ENCODE measurements at regions not wholly inside any gene's neighbourhood (a gene's known extent, or its start where the extent isn't known, plus 50 kb on each side); places are given as distances from the start of the nearest gene placed in this dataset.

GRCh38 chr1:3999941-4000735 lies 100.1 kb upstream of the C1orf174 start:
- no peak for DNase-seq
- TF ChIP-seq CTCF (IDR thresholded peaks at IDR 0.05; ENCODE audit: low read depth, low read length, missing control alignments), result no peak
- Histone ChIP-seq H3K36me3 (replicated peaks) (no peaks in the 10 kb centered on the region), H3K27me3 (replicated peaks) (no peaks in the 10 kb centered on the region), H3K4me3 (ENCODE audit: low read depth, low read length) (no peak overlapping the region), H3K27ac (no peak overlapping the region)
- in situ Hi-C loops (cut with HindIII; ENCODE audit: low pct_ligation_motif_present, low sequenced_read_pairs), result no loop called here

- DNase-seq, result no peak
- in situ Hi-C loops (cut with HindIII; ENCODE audit: low pct_ligation_motif_present, low sequenced_read_pairs), result no loop called here
- Histone ChIP-seq H3K27me3 (replicated peaks) (no peaks in the 10 kb centered on the region), H3K27ac (no peak overlapping the region), H3K4me3 (ENCODE audit: low read depth, low read length) (no peak overlapping the region), H3K36me3 (replicated peaks) (no peaks in the 10 kb centered on the region)
- no peak for TF ChIP-seq CTCF (IDR thresholded peaks at IDR 0.05; ENCODE audit: low read depth, low read length, missing control alignments)
Observed at GRCh38 chr1:4000811-4001251, 100.8 kb upstream of the C1orf174 start.

GRCh38 chr1:4001461-4001860 lies 101.4 kb upstream of the C1orf174 start:
- Histone ChIP-seq H3K27me3 (replicated peaks) (no peaks in the 10 kb centered on the region), H3K27ac (no peak overlapping the region), H3K36me3 (replicated peaks) (no peaks in the 10 kb centered on the region), H3K4me3 (ENCODE audit: low read depth, low read length) (no peak overlapping the region)
- in situ Hi-C loops (cut with HindIII; ENCODE audit: low pct_ligation_motif_present, low sequenced_read_pairs), result no loop called here
- no peak for TF ChIP-seq CTCF (IDR thresholded peaks at IDR 0.05; ENCODE audit: low read depth, low read length, missing control alignments)
- no peak for DNase-seq

- DNase-seq, result no peak
- H3K27ac ChIP-seq, result no peak overlapping the region
- TF ChIP-seq CTCF (IDR thresholded peaks at IDR 0.05; ENCODE audit: low read depth, low read length, missing control alignments), result no peak
- in situ Hi-C loops (cut with HindIII; ENCODE audit: low pct_ligation_motif_present, low sequenced_read_pairs), result no loop called here
- no peak overlapping the region for H3K4me3 ChIP-seq (ENCODE audit: low read depth, low read length)
- no peaks in the 10 kb centered on the region for H3K27me3 ChIP-seq (replicated peaks)
- H3K36me3 ChIP-seq (replicated peaks), result no peaks in the 10 kb centered on the region
Observed at GRCh38 chr1:4002061-4002521, 102.0 kb upstream of the C1orf174 start.

GRCh38 chr1:4002741-4003140 lies 102.7 kb upstream of the C1orf174 start:
- TF ChIP-seq CTCF (IDR thresholded peaks at IDR 0.05; ENCODE audit: low read depth, low read length, missing control alignments), result no peak
- H3K4me3 ChIP-seq (ENCODE audit: low read depth, low read length), result no peak overlapping the region

More at GRCh38 chr1:4002741-4003140, 102.7 kb upstream of the C1orf174 start:
- in situ Hi-C loops (cut with HindIII; ENCODE audit: low pct_ligation_motif_present, low sequenced_read_pairs), result no loop called here
- Histone ChIP-seq H3K27ac (no peak overlapping the region), H3K36me3 (replicated peaks) (no peaks in the 10 kb centered on the region), H3K27me3 (replicated peaks) (no peaks in the 10 kb centered on the region)
- DNase-seq, result no peak

Data from brain microvascular endothelial cell (primary cell).